ENCODE measurements at regions not wholly inside any gene's neighbourhood (a gene's known extent, or its start where the extent isn't known, plus 50 kb on each side); places are given as distances from the start of the nearest gene placed in this dataset.

- DNase-seq: peak; percentile 4
These were observed 682.7 kb upstream of the RAB6C start for GRCh38 chr2:129296806-129297205.

GRCh38 chr2:129297430-129297829, 682.0 kb upstream of the RAB6C start:
- DNase-seq: no peak

- DNase-seq: no peak
These were observed 680.1 kb upstream of the RAB6C start for GRCh38 chr2:129299338-129299737.

GRCh38 chr2:129299756-129300155, 679.7 kb upstream of the RAB6C start:
- no peak for DNase-seq

- DNase-seq: no peak
These were observed 679.0 kb upstream of the RAB6C start for GRCh38 chr2:129300456-129300855.

GRCh38 chr2:129301431-129301913, 678.0 kb upstream of the RAB6C start:
- no peak for DNase-seq

- no peak for DNase-seq
These were observed 677.4 kb upstream of the RAB6C start for GRCh38 chr2:129302106-129302505.

- no peak for DNase-seq
These were observed 676.8 kb upstream of the RAB6C start for GRCh38 chr2:129302561-129303183.

- DNase-seq: no peak
These were observed 665.3 kb upstream of the RAB6C start for GRCh38 chr2:129314120-129314519.

GRCh38 chr2:129318581-129319421, 660.7 kb upstream of the RAB6C start:
- no peak for DNase-seq

- no peak for DNase-seq
These were observed 660.1 kb upstream of the RAB6C start for GRCh38 chr2:129319422-129319717.

GRCh38 chr2:129320288-129320687, 659.2 kb upstream of the RAB6C start:
- DNase-seq: no peak

- DNase-seq: no peak
These were observed 655.1 kb upstream of the RAB6C start for GRCh38 chr2:129324349-129324748.

GRCh38 chr2:129325151-129325550, 654.3 kb upstream of the RAB6C start:
- no peak for DNase-seq

- DNase-seq: no peak
These were observed 649.9 kb upstream of the RAB6C start for GRCh38 chr2:129329574-129329973.

GRCh38 chr2:129330504-129330903, 649.0 kb upstream of the RAB6C start:
- no peak for DNase-seq

GRCh38 chr2:129331638-129332037, 647.8 kb upstream of the RAB6C start:
- no peak for DNase-seq

- DNase-seq: no peak
These were observed 645.3 kb upstream of the RAB6C start for GRCh38 chr2:129334128-129334527.

- no peak for DNase-seq
These were observed 644.6 kb upstream of the RAB6C start for GRCh38 chr2:129334696-129335410.

GRCh38 chr2:129336276-129336675, 643.2 kb upstream of the RAB6C start:
- DNase-seq: no peak

- no peak for DNase-seq
These were observed 642.4 kb upstream of the RAB6C start for GRCh38 chr2:129337076-129337475.

GRCh38 chr2:129345540-129345939, 633.9 kb upstream of the RAB6C start:
- no peak for DNase-seq

GRCh38 chr2:129347486-129348217, 631.8 kb upstream of the RAB6C start:
- DNase-seq: no peak
